ENCODE measurements at regions not wholly inside any gene's neighbourhood (a gene's known extent, or its start where the extent isn't known, plus 50 kb on each side); places are given as distances from the start of the nearest gene placed in this dataset.

DNA sequence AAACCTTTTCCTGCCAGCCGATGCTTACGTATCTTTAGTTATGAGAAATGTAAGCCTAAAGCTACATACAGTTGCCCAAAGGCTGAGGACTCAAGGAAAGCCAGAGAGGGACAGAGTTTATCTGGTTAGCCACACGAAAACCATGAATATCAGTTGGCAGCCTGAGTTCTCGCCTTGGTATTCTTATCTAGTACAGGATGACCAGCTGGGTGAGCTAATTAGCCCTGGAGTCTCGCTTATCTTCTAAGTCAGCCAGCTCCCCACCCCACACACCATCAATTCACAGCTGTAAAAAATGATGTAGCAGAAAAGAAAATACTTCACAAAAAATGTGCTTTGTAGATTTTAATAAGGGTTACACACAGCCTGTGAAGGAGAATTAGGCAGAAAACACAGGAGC is 617.5 kb upstream of the SOX11 start:
- intact Hi-C loops (cut with micrococcal nuclease): no loop called here
- no peak for DNase-seq
- ChIA-PET POLR2A (no interaction called here), CTCF (no interaction called here)
- Mint-ChIP-seq H3K4me1 (ENCODE audit: low read depth) (no peaks in the 10 kb centered on the region), H3K36me3 (no peaks in the 10 kb centered on the region), H3K9me3 (peaks cover 13% of the 10 kb centered on the region), H3K27me3 (no peaks in the 10 kb centered on the region), H3K4me3 (no peak overlapping the region), H3K27ac (no peak overlapping the region)

DNA sequence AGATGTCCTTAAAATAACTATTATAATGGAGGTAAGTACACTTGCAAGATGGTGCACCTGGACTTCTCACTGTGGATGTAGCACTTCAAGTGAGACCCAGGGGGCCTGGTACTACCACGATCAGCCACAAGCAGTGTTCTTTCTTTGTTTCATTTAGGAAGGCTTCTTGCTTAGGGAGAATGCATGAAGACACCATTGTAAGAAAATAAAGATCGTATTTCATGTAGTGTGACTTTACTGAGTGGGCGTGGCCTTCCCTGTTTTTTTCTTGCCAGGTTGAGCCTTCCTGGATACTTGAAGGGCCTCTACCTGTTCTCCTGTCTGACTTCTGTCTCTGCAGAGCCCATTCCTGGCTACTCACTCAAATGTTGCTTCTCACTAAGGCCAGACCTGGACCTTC is 615.6 kb upstream of the SOX11 start:
- ChIA-PET POLR2A (no interaction called here), CTCF (no interaction called here)
- intact Hi-C loops (cut with micrococcal nuclease): no loop called here
- H3K4me3 Mint-ChIP-seq: no peak overlapping the region
- DNase-seq: no peak
- no peaks in the 10 kb centered on the region for H3K4me1 Mint-ChIP-seq (ENCODE audit: low read depth)
- H3K36me3 Mint-ChIP-seq: no peaks in the 10 kb centered on the region
- H3K27me3 Mint-ChIP-seq: no peaks in the 10 kb centered on the region
- H3K9me3 Mint-ChIP-seq: peaks cover 14% of the 10 kb centered on the region
- no peak overlapping the region for H3K27ac Mint-ChIP-seq

DNA sequence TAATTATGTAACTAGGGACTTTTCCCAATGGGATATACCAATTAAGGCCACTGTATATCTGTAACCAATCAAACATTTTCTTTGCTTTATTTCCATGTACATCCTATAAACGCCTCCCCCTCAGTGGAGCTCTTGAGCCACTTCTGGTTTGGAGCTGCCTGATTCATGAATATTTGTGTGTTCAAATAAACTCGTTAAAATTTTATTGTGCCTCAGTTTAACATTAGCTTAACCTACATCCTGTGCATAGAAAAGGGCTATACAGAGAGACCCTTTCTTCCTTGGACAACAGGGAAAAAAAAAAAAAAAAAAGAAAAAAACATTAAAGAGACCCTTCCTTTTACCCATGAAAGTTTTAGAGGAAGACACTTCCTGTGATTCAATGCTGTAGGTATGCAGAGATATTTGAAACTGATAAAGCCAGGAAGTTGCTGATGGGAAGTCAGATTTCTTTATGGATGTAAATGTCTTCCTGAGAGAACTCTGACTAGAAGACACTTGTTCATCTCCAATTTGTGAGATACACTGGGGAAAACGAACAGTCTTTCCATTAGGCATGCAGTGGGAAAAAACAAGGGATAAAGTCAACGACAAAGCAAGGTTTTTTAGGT is 614.6 kb upstream of the SOX11 start:
- Mint-ChIP-seq H3K36me3 (no peaks in the 10 kb centered on the region), H3K27me3 (no peaks in the 10 kb centered on the region), H3K27ac (no peak overlapping the region), H3K4me3 (no peak overlapping the region), H3K9me3 (peaks cover 10% of the 10 kb centered on the region), H3K4me1 (ENCODE audit: low read depth) (no peaks in the 10 kb centered on the region)
- DNase-seq: no peak
- ChIA-PET POLR2A (no interaction called here), CTCF (no interaction called here)
- intact Hi-C loops (cut with micrococcal nuclease): no loop called here

DNA sequence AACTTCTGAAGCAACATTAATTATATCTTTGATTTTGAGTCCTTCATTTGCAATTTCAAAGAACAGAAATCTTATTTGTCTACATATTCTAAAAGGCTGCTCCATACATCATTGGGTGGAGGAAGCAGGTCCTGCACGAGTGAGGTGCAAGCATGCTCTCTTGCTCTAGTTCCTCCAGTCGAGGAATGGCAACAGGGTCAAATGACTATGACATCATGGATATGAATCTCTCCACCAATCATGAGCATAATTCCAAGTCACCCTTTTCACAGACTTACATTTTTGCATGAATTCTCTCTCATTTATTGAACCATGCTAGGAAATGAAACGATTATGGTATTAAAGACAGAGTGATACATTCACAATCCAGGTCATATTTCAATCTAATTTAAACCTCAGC is 608.8 kb upstream of the SOX11 start:
- no peaks in the 10 kb centered on the region for H3K4me1 Mint-ChIP-seq (ENCODE audit: low read depth)
- peaks cover 14% of the 10 kb centered on the region for H3K9me3 Mint-ChIP-seq
- intact Hi-C loops (cut with micrococcal nuclease): no loop called here
- no peak for DNase-seq
- ChIA-PET POLR2A (no interaction called here), CTCF (no interaction called here)
- H3K36me3 Mint-ChIP-seq: no peaks in the 10 kb centered on the region
- H3K27ac Mint-ChIP-seq: no peak overlapping the region
- no peak overlapping the region for H3K4me3 Mint-ChIP-seq
- H3K27me3 Mint-ChIP-seq: no peaks in the 10 kb centered on the region

DNA sequence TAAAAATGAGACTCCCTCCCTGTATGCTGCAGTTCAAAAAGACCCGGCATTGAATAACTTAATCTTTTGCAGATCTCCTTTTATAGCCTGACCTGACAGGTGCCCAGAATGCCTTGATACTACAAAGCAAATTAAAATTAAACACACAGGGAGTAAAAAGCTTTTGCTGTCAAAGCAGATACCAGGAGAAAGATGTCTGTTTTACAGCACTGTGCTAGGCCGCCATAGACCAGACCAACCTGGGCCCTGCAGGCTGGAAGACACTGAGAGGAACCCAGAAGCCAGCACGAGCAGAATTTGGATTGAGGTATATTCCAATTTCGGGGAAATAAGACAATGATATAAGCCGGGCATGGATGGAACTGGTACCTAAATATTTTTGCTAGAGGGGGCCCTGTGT is 602.8 kb upstream of the SOX11 start:
- Mint-ChIP-seq H3K4me3 (no peak overlapping the region), H3K27ac (no peak overlapping the region), H3K4me1 (ENCODE audit: low read depth) (no peaks in the 10 kb centered on the region), H3K36me3 (no peaks in the 10 kb centered on the region), H3K9me3 (peaks cover 4% of the 10 kb centered on the region), H3K27me3 (no peaks in the 10 kb centered on the region)
- intact Hi-C loops (cut with micrococcal nuclease): no loop called here
- ChIA-PET CTCF (no interaction called here), POLR2A (no interaction called here)
- no peak for DNase-seq

DNA sequence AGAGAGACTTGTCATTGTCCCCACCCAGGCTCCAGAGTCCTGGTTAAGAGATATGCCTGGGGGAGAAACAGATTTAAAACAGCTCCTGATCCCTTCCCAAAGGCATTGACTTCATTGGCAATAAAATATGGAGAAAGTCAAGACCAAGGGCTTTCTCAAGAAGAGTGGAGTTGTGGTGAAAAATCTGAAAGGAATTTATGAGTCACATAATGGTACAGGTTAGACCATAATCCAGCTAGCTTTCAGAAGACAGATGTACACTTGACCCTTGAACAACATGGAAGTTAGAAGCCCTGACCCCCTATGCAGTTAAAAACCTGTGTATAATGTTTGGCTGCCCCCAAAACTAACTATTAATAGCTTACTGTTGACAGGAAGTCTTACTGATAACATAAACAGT is 599.1 kb upstream of the SOX11 start:
- POLR2A ChIA-PET: no interaction called here
- intact Hi-C loops (cut with micrococcal nuclease): no loop called here
- H3K27me3 Mint-ChIP-seq: no peaks in the 10 kb centered on the region
- H3K36me3 Mint-ChIP-seq: no peaks in the 10 kb centered on the region
- H3K27ac Mint-ChIP-seq: no peak overlapping the region
- DNase-seq: no peak
- no peaks in the 10 kb centered on the region for H3K4me1 Mint-ChIP-seq (ENCODE audit: low read depth)
- H3K9me3 Mint-ChIP-seq: peaks cover 7% of the 10 kb centered on the region
- CTCF ChIA-PET: no interaction called here
- H3K4me3 Mint-ChIP-seq: no peak overlapping the region

DNA sequence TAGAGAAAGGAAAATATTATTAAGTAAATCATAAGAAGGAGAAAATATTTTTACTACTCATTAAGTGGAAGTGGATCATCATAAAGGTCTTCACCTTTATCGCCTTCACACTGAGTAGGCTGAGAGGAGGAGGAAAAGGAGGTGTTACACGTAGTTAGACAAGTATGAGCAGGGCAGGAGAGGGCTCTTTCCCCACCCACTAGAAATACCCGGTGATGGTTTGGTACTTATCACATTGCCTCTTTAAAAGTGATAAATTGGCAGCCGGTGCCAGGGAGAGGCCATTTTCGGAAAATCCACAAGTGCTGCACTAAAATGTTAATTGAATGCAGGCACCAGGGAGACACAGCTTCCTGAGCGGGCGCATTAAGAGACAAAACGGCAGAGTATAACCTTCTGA is 598.7 kb upstream of the SOX11 start:
- ChIA-PET CTCF (no interaction called here), POLR2A (no interaction called here)
- no peaks in the 10 kb centered on the region for H3K27me3 Mint-ChIP-seq
- H3K36me3 Mint-ChIP-seq: no peaks in the 10 kb centered on the region
- intact Hi-C loops (cut with micrococcal nuclease): no loop called here
- no peak overlapping the region for H3K4me3 Mint-ChIP-seq
- H3K9me3 Mint-ChIP-seq: peaks cover 7% of the 10 kb centered on the region
- DNase-seq: no peak
- H3K4me1 Mint-ChIP-seq (ENCODE audit: low read depth): no peaks in the 10 kb centered on the region
- H3K27ac Mint-ChIP-seq: no peak overlapping the region

DNA sequence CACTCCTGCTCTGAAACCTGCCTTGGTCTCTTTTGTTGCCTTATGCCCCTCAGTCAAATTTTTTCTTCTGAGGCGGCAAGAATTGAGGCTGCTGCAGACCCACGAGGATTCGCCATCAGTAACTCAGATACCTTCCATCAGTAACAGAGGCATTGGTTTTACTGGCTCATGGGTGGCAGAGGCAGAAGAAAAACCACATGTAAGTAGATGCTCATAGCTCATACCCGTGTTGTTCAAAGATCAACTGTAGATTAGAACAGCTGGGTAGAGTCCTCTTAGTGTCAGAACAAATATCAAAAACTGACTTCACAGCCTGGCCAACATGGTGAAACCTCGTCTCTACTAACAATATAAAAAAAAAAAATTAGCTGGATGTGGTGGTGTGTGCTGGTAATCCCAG is 598.0 kb upstream of the SOX11 start:
- ChIA-PET POLR2A (no interaction called here), CTCF (no interaction called here)
- no peaks in the 10 kb centered on the region for H3K36me3 Mint-ChIP-seq
- H3K4me3 Mint-ChIP-seq: no peak overlapping the region
- intact Hi-C loops (cut with micrococcal nuclease): no loop called here
- H3K27me3 Mint-ChIP-seq: no peaks in the 10 kb centered on the region
- no peak overlapping the region for H3K27ac Mint-ChIP-seq
- no peaks in the 10 kb centered on the region for H3K4me1 Mint-ChIP-seq (ENCODE audit: low read depth)
- H3K9me3 Mint-ChIP-seq: peaks cover 10% of the 10 kb centered on the region
- no peak for DNase-seq

DNA sequence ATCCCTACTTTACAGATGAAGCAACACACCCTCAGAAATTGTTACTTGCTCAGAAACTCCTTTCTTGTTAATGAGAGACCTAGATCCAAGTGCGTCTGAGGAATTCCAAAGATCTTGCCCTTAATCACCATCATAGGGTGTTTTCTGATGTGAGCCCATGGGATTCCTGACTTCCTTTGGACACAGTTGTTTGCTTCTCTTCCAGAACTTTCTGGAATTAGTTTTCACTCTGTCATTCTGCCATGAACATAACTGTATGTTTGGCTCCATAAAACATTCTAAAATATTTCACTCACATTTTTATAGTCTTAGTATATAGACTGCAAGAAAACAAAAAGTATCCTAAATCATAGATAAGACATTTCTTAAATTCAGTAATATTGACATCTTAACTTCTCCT is 593.9 kb upstream of the SOX11 start:
- no peaks in the 10 kb centered on the region for H3K36me3 Mint-ChIP-seq
- H3K9me3 Mint-ChIP-seq: peaks cover 21% of the 10 kb centered on the region
- intact Hi-C loops (cut with micrococcal nuclease): no loop called here
- H3K4me3 Mint-ChIP-seq: no peak overlapping the region
- ChIA-PET POLR2A (no interaction called here), CTCF (no interaction called here)
- no peaks in the 10 kb centered on the region for H3K4me1 Mint-ChIP-seq (ENCODE audit: low read depth)
- no peak overlapping the region for H3K27ac Mint-ChIP-seq
- DNase-seq: no peak
- no peaks in the 10 kb centered on the region for H3K27me3 Mint-ChIP-seq

DNA sequence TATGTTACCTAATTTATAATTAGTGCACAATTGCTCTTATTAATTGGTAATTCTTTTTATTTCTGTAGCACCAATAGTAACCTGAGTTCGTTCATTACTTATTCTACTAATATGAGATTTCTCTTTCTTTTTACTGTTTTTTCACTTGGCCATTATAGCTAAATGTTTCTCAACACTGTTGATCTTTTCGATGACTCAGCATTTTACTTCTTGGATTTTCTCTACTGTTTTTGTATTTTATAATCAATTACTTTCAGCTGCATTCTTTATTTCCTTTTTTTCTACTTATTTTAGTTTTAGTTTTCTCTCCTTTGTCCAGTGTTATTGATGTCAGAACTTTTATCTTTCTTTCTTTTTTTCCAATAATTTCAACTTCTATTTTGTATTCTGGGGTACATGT is 589.4 kb upstream of the SOX11 start:
- intact Hi-C loops (cut with micrococcal nuclease): no loop called here
- no peak overlapping the region for H3K27ac Mint-ChIP-seq
- H3K4me1 Mint-ChIP-seq (ENCODE audit: low read depth): no peaks in the 10 kb centered on the region
- no peak overlapping the region for H3K4me3 Mint-ChIP-seq
- no peaks in the 10 kb centered on the region for H3K27me3 Mint-ChIP-seq
- H3K36me3 Mint-ChIP-seq: no peaks in the 10 kb centered on the region
- H3K9me3 Mint-ChIP-seq: peaks cover 28% of the 10 kb centered on the region
- POLR2A ChIA-PET: no interaction called here
- CTCF ChIA-PET: no interaction called here
- DNase-seq: no peak

DNA sequence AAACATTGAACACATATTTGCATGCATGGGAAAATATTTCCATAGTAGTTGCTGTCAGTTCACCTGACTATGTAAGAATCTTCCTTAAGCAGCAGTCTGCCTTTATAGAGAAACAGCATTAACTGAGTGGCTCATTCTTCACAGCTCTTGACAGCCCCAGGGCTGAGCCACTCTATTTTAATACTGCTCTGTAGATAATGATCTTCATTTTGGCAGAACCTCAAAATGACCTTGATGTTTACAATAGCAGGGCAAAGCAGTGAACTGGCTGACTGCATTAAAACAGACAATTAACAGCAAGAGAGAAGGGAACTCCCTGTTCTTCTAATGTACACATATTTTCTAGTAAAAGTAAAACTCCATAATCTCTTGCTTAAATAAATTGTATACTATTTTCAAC is 580.6 kb upstream of the SOX11 start:
- Mint-ChIP-seq H3K9me3 (peaks cover 40% of the 10 kb centered on the region), H3K36me3 (no peaks in the 10 kb centered on the region), H3K4me1 (ENCODE audit: low read depth) (no peaks in the 10 kb centered on the region), H3K27ac (no peak overlapping the region), H3K4me3 (no peak overlapping the region), H3K27me3 (no peaks in the 10 kb centered on the region)
- ChIA-PET CTCF (no interaction called here), POLR2A (no interaction called here)
- intact Hi-C loops (cut with micrococcal nuclease): no loop called here
- no peak for DNase-seq

DNA sequence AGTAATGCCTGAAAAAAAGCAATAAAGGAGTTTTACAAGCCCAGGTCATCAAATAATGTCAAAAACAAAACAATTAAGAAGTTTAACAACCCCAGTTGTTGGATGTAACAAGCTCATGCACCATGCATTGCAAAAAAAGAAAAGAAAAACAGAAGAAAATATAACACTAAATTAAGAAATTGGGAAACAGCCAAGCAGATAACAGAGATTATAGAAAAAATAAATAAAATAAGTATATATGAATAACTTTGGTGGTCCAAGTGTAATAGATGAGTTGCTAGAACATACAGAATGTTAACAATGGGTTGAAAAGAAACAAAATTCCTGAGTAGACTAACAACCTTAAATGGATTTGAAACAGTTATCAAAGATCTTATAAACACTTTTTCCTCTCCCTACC is 573.1 kb upstream of the SOX11 start:
- Mint-ChIP-seq H3K4me3 (no peak overlapping the region), H3K4me1 (ENCODE audit: low read depth) (no peaks in the 10 kb centered on the region), H3K9me3 (peaks cover 20% of the 10 kb centered on the region), H3K36me3 (no peaks in the 10 kb centered on the region), H3K27me3 (no peaks in the 10 kb centered on the region), H3K27ac (no peak overlapping the region)
- ChIA-PET POLR2A (no interaction called here), CTCF (no interaction called here)
- intact Hi-C loops (cut with micrococcal nuclease): no loop called here
- DNase-seq: no peak

DNA sequence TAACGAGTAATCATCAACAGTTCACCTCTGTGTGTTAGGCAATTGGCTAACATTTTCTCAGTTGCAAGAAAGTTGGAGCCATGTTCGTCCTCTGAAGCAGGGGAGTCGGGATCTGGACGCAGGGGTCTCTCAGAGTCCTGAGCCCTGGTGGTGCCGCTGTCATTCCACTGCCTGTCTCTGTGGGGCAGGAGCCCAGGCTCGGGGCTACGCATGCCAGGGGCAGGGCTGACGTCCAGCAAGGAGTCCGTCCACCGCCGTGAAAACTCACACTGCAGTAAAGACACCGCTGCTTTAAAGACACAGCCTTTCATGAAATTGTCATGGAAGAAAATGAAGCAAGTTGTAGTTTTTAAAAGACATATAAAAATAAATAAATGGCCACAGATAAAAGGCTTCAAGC is 571.1 kb upstream of the SOX11 start:
- Mint-ChIP-seq H3K4me1 (ENCODE audit: low read depth) (no peaks in the 10 kb centered on the region), H3K27ac (no peak overlapping the region), H3K36me3 (no peaks in the 10 kb centered on the region), H3K4me3 (no peak overlapping the region), H3K9me3 (peaks cover 13% of the 10 kb centered on the region), H3K27me3 (no peaks in the 10 kb centered on the region)
- no peak for DNase-seq
- intact Hi-C loops (cut with micrococcal nuclease): no loop called here
- ChIA-PET CTCF (no interaction called here), POLR2A (no interaction called here)

DNA sequence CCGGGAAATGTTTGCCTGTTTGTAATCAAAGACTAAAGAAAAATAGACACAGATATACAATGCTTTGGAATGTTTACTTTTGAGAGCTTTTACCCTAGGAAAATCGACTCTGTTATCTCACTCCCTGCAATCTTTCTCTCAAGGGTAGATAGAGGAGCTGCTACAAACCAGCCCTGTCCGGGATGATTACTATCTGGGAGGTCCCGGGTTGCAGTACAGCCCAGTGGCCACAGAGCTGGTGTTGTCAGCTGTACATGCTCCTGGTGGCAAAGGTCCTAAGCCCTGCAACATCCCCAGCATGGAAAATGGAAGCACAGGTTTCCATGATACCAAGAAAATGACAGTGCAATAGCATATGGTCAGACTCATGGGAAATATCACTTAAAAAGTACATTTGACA is 570.5 kb upstream of the SOX11 start:
- DNase-seq: no peak
- H3K9me3 Mint-ChIP-seq: peaks cover 11% of the 10 kb centered on the region
- H3K27me3 Mint-ChIP-seq: no peaks in the 10 kb centered on the region
- ChIA-PET CTCF (no interaction called here), POLR2A (no interaction called here)
- H3K4me1 Mint-ChIP-seq (ENCODE audit: low read depth): no peaks in the 10 kb centered on the region
- intact Hi-C loops (cut with micrococcal nuclease): no loop called here
- H3K4me3 Mint-ChIP-seq: no peak overlapping the region
- no peak overlapping the region for H3K27ac Mint-ChIP-seq
- no peaks in the 10 kb centered on the region for H3K36me3 Mint-ChIP-seq

Data from activated CD4-positive, alpha-beta memory T cell treated with anti-CD3 and anti-CD28 coated beads for 36 hours (primary cell).